ENCODE measurements at regions not wholly inside any gene's neighbourhood (a gene's known extent, or its start where the extent isn't known, plus 50 kb on each side); places are given as distances from the start of the nearest gene placed in this dataset.

- in situ Hi-C loops (cut with HindIII; ENCODE audit: low sequenced_read_pairs): no loop called here
Measured at GRCh38 chr20:56949318-56949717, 317.1 kb downstream of the BMP7 start.

GRCh38 chr20:56952258-56953047 lies 314.0 kb downstream of the BMP7 start:
- in situ Hi-C loops (cut with HindIII; ENCODE audit: low sequenced_read_pairs): no loop called here

GRCh38 chr20:56953048-56953586 lies 313.3 kb downstream of the BMP7 start:
- in situ Hi-C loops (cut with HindIII; ENCODE audit: low sequenced_read_pairs): no loop called here

GRCh38 chr20:56954797-56955196 lies 311.6 kb downstream of the BMP7 start:
- in situ Hi-C loops (cut with HindIII; ENCODE audit: low sequenced_read_pairs): no loop called here

- in situ Hi-C loops (cut with HindIII; ENCODE audit: low sequenced_read_pairs): no loop called here
Measured at GRCh38 chr20:56955680-56956079, 310.8 kb downstream of the BMP7 start.

GRCh38 chr20:56956534-56956933 lies 309.9 kb downstream of the BMP7 start:
- in situ Hi-C loops (cut with HindIII; ENCODE audit: low sequenced_read_pairs): no loop called here

GRCh38 chr20:56957737-56958553 lies 308.5 kb downstream of the BMP7 start:
- in situ Hi-C loops (cut with HindIII; ENCODE audit: low sequenced_read_pairs): no loop called here

- in situ Hi-C loops (cut with HindIII; ENCODE audit: low sequenced_read_pairs): no loop called here
Measured at GRCh38 chr20:56964901-56965300, 301.5 kb downstream of the BMP7 start.

GRCh38 chr20:56967916-56968315 lies 298.5 kb downstream of the BMP7 start:
- in situ Hi-C loops (cut with HindIII; ENCODE audit: low sequenced_read_pairs): no loop called here

- in situ Hi-C loops (cut with HindIII; ENCODE audit: low sequenced_read_pairs): no loop called here
Measured at GRCh38 chr20:56968376-56969048, 297.9 kb downstream of the BMP7 start.

- in situ Hi-C loops (cut with HindIII; ENCODE audit: low sequenced_read_pairs): no loop called here
Measured at GRCh38 chr20:56974499-56975250, 291.8 kb downstream of the BMP7 start.

- in situ Hi-C loops (cut with HindIII; ENCODE audit: low sequenced_read_pairs): no loop called here
Measured at GRCh38 chr20:56975838-56976237, 290.6 kb downstream of the BMP7 start.

- in situ Hi-C loops (cut with HindIII; ENCODE audit: low sequenced_read_pairs): no loop called here
Measured at GRCh38 chr20:56976336-56976735, 290.1 kb downstream of the BMP7 start.

- in situ Hi-C loops (cut with HindIII; ENCODE audit: low sequenced_read_pairs): no loop called here
Measured at GRCh38 chr20:56978475-56978874, 288.0 kb downstream of the BMP7 start.

GRCh38 chr20:56979125-56979524 lies 287.3 kb downstream of the BMP7 start:
- in situ Hi-C loops (cut with HindIII; ENCODE audit: low sequenced_read_pairs): no loop called here

- in situ Hi-C loops (cut with HindIII; ENCODE audit: low sequenced_read_pairs): loop anchor here (10.0 kb wide), 1 partner anchor 186 kb away; no protein-coding TSS in a partner anchor
Measured at GRCh38 chr20:56981301-56981700, 285.1 kb downstream of the BMP7 start.

GRCh38 chr20:56983813-56984212 lies 282.6 kb downstream of the BMP7 start:
- in situ Hi-C loops (cut with HindIII; ENCODE audit: low sequenced_read_pairs): loop anchor here (10.0 kb wide), 1 partner anchor 189 kb away; no protein-coding TSS in a partner anchor

- in situ Hi-C loops (cut with HindIII; ENCODE audit: low sequenced_read_pairs): loop anchor here (10.0 kb wide), 1 partner anchor 190 kb away; no protein-coding TSS in a partner anchor
Measured at GRCh38 chr20:56985066-56985685, 281.3 kb downstream of the BMP7 start.

- in situ Hi-C loops (cut with HindIII; ENCODE audit: low sequenced_read_pairs): loop anchor here (10.0 kb wide), 1 partner anchor 192 kb away; no protein-coding TSS in a partner anchor
Measured at GRCh38 chr20:56986476-56986875, 280.0 kb downstream of the BMP7 start.
